ENCODE measurements at regions not wholly inside any gene's neighbourhood (a gene's known extent, or its start where the extent isn't known, plus 50 kb on each side); places are given as distances from the start of the nearest gene placed in this dataset.
"Not testable (repeated sequence)": the region's sequence is repeated elsewhere in the genome, so short reads cannot be mapped to it uniquely, and the experiment has no call there.

GRCh38 chr4:173475751-173476150 lies 54.3 kb downstream of the HAND2 start:
- DNase-seq: no peak

DNA sequence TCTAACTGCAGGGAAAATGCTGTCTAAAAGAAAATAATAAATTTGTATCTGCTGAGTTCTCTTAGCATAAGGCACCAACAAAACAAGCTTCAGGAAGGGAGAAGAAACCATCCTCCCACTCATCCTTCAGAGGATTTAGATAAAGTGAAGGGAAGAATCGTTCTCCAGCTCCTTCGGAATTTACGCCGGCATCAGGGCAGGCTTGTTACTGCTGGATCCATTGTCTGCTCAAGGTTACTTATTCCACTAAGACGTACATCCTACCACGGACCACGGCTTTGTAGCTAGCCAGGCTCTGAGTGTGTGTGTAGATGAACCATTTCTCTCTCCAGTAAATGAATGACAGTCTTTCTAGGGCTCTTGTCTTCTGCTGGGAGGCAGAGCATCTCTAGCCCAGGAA lies 60.4 kb downstream of the HAND2 start:
- DNase-seq: no peak

DNA sequence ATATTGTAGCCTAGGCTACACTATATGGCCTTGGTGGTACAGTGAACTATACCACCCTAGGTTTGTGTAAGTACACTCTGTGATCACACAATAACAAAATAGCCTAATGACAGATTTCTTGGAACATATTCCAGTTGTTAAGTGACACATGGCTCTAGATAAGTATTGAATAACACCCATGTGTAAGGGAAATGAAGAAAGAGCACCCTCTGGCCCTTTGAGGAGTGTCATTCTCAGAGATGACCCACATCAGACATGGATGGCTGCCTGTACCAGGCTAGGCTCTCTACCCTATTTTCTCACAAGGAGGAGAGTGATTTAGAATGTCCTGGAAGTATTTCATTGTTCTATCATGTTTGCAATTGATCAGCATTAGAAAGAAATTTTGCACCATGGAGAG lies 61.7 kb downstream of the HAND2 start:
- no peak for DNase-seq

DNA sequence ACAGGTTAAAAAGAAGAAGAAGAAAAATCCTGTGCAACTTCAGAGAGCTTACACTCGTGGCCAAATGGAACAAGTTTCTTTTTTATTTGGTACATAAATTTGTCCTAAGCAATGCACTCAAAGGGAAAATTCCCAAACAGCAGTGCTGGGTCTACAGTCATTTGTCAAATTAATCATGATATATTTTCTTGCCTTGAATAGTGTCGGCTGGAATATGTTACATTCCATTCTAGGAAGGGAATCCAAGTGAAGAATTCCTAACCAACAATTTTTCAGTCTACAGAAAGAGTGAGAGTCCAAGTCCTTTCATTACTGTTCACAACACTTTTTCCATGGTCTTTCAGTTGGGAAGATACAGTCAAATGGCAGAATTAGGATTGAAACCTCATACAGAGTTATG lies 63.9 kb downstream of the HAND2 start:
- no peak for DNase-seq

DNA sequence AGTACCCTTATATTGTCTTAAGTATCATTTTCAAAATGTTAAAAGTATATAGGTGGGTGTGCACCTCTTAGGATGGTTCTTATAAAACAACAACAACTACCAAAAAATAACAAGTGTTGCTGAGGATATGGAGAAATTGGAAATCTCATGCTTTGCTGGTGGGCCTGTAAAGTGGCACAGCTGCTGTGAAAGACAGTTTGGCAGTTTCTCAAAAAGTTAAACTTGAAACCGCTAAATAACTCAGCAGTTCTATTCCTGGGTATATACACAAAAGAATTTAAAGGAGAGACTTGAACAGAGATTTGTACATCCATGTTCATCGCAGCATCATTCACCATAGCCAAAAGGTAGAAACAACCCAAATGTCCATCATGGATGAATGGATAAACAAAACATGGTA lies 65.5 kb downstream of the HAND2 start:
- no peak for DNase-seq

- DNase-seq: no peak
Observed at GRCh38 chr4:173463816-173464215, 64.9 kb upstream of the SCRG1 start.

- DNase-seq: no peak
Observed at GRCh38 chr4:173461170-173461569, 62.3 kb upstream of the SCRG1 start.

- DNase-seq: no peak
Observed at GRCh38 chr4:173459857-173460256, 60.9 kb upstream of the SCRG1 start.

DNA sequence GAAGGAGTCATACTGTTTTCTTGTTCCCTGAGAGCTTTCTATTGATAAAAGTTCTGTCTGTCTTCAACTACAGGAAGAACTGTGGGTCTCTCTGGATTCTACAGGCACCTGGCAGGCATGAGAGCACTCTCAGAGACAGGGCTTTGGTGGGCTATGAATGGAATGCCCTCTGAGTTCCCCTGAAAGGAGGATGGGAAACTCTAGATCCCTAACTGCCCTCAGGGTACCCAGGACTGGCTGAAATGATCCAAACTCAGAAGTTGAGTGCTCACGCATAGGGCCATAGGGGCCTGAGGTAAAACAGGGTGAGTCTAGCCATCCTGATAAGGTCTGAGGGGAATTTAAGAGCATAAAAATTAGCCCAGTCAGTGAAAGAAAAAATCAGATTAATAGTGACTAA lies 59.0 kb upstream of the SCRG1 start:
- no peak for DNase-seq

GRCh38 chr4:173451435-173451834 lies 52.5 kb upstream of the SCRG1 start:
- not testable (repeated sequence) for DNase-seq

DNA sequence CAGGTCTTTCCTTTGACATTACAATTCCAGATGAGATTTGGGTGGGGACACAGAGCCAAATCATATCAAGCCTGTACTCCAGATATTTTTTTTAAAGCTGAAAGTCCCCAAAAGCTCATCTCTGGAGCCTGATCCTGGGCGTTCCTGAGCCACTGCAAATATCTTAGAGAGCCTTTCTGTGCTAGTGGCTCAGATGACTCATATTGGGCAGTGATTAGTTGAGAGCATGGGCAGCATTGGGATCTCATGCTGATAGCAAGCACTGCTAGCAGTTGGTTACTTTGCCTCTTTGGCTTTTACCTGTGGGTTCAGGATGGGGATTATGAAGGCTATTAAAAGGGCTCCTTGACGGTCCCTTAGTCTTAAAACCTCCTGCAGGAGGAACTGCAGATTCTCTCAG lies 51.4 kb upstream of the SCRG1 start:
- no peak for DNase-seq

- no peak for DNase-seq
Observed at GRCh38 chr4:173449380-173449717, 50.4 kb upstream of the SCRG1 start.

DNA sequence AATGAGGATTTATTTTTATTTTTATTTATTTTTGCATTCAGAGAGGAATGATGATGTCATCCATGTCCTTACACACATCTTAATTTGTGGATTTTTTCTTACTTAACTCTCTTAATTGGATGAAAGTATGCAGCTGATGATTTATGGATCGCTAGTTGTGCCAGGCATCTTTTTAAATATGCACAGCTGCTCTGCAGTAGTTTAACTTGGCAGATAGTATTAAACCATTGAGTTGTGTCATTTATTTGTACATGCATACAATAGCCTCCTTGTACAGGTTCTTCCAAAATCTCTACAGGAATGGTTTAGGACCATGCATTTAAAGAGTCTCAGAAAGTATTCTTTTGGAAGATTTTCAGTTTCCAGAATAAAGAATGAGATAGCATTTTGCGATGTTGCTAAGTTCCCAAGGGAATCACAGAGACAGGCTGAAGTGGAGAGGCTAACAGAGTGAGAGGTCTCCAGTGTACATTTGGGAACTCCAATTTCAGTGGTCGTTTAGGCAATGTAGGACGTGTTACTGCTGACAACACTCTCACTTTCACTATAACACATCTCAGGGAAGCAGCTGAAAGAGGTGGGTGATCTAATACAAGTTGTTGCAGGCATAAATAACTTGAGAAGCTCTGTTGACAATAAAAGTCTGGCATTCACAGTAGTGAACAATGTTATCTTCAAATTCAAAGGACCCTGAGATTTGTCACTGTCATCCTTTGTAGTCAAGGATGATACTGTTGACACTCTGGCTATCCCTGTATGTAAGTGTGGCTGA lies 49.9 kb upstream of the SCRG1 start:
- DNase-seq: peak in 1 of 2 experiments; percentile 40
